ENCODE measurements at regions not wholly inside any gene's neighbourhood (a gene's known extent, or its start where the extent isn't known, plus 50 kb on each side); places are given as distances from the start of the nearest gene placed in this dataset.

- Mint-ChIP-seq H3K4me3 (no peak overlapping the region), H3K27ac (no peak overlapping the region), H3K4me1 (no peaks in the 10 kb centered on the region), H3K27me3 (ENCODE audit: low read depth in 3 of 3) (peaks cover 0 to 2% (median 0%) of the 10 kb centered on the region in 3 donors), H3K36me3 (no peaks in the 10 kb centered on the region), H3K9me3 (peaks cover 0 to 15% (median 4%) of the 10 kb centered on the region in 6 donors)
- no peak for DNase-seq
Observed at GRCh38 chr11:38498721-38499120, 1900.7 kb upstream of the RAG2 start.

DNA sequence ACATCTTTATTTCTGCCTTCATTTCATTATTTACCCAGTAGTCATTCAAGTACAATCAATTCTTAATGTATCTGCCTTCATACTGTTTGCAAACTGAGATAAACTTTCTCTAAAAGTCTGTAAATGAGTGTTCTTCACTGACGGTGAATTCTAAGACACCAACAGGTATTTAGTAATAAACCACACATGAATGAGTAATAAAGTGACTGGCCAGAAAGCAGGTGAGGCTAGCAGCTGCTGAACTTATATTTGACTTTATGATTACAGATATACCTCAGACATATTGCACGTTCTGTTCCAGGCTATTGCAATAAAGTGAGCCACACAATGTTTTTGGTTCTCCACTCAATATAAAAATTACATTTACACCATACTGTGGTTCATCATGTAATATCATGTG lies 1894.0 kb upstream of the RAG2 start:
- Mint-ChIP-seq H3K9me3 (peaks cover 0 to 26% (median 8%) of the 10 kb centered on the region in 6 donors), H3K27ac (no peak overlapping the region), H3K4me3 (no peak overlapping the region), H3K27me3 (ENCODE audit: low read depth in 3 of 3) (no peaks in the 10 kb centered on the region), H3K4me1 (no peaks in the 10 kb centered on the region), H3K36me3 (no peaks in the 10 kb centered on the region)
- DNase-seq: no peak

DNA sequence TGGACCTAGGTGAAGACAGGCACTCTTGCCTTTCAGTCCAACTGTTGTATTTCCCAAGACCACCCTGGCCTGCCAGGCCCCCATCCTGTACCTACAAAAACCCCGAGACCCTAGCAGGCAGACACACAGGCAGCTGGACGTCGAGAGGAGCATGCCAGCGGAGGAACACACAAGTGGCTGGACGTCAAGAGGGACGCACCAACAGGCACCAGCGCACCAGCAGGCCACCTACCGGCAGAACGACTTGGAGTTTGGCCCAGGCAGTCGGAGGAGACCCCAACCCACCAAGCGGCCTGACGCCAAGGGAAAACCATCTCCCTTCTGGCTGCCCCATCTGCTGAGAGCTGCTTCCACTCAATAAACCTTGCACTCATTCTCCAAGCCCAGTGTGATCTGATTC lies 1883.4 kb upstream of the RAG2 start:
- Mint-ChIP-seq H3K9me3 (peaks cover 0 to 10% (median 2%) of the 10 kb centered on the region in 6 donors), H3K4me3 (no peak overlapping the region), H3K27me3 (ENCODE audit: low read depth in 3 of 3) (peaks cover 0 to 2% (median 0%) of the 10 kb centered on the region in 3 donors), H3K36me3 (no peaks in the 10 kb centered on the region), H3K27ac (no peak overlapping the region), H3K4me1 (no peaks in the 10 kb centered on the region)
- no peak for DNase-seq

DNA sequence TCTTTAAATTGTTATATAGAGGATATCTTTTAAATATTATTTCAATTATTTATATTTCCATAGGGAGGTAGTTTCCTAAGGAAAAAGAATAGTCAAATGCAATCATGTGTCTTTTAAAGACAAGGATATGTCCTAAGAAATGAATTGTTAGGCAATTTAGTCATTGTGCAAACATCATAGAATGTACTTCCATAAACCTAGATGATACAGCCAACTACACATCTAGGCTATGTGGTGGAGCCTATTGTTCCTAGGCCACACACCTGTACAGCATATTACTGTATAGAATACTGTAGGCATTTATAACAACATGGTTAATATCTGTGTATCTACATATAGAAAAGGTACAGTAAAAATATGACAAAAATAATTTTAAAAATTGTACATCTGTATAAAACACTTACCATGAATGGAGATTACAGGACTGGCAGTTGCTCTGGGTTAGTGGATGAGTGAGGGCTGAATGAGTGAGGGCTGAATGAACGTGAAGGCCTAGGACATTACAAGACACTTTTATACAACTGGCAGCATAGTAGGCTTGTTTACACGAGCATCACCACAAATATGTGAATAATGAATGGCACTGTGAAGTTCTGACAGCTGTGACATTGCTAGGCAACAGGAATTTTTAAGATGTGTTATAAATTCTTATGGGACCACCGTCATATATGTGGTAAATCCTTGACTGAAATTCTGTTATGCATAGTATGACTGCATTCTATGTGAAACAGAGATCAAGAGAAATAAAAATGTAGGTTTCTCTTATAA lies 1879.0 kb upstream of the RAG2 start:
- Mint-ChIP-seq H3K27ac (no peak overlapping the region), H3K27me3 (ENCODE audit: low read depth in 3 of 3) (peaks cover 2 to 3% (median 2%) of the 10 kb centered on the region in 3 donors), H3K9me3 (peaks cover 0 to 8% (median 1%) of the 10 kb centered on the region in 6 donors), H3K4me1 (no peaks in the 10 kb centered on the region), H3K36me3 (no peaks in the 10 kb centered on the region), H3K4me3 (no peak overlapping the region)
- no peak for DNase-seq

GRCh38 chr11:38461751-38462150 lies 1863.7 kb upstream of the RAG2 start:
- Mint-ChIP-seq H3K27ac (no peak overlapping the region), H3K9me3 (peaks cover 0 to 18% (median 1%) of the 10 kb centered on the region in 6 donors), H3K4me1 (no peaks in the 10 kb centered on the region), H3K4me3 (no peak overlapping the region), H3K36me3 (no peaks in the 10 kb centered on the region), H3K27me3 (ENCODE audit: low read depth in 3 of 3) (peaks cover 0 to 2% (median 0%) of the 10 kb centered on the region in 3 donors)
- no peak for DNase-seq

GRCh38 chr11:38460896-38461295 lies 1862.9 kb upstream of the RAG2 start:
- Mint-ChIP-seq H3K27me3 (ENCODE audit: low read depth in 3 of 3) (peaks cover 0 to 2% (median 0%) of the 10 kb centered on the region in 3 donors), H3K36me3 (no peaks in the 10 kb centered on the region), H3K27ac (no peak overlapping the region), H3K4me1 (no peaks in the 10 kb centered on the region), H3K4me3 (no peak overlapping the region), H3K9me3 (peaks cover 0 to 14% (median 1%) of the 10 kb centered on the region in 6 donors)
- no peak for DNase-seq

DNA sequence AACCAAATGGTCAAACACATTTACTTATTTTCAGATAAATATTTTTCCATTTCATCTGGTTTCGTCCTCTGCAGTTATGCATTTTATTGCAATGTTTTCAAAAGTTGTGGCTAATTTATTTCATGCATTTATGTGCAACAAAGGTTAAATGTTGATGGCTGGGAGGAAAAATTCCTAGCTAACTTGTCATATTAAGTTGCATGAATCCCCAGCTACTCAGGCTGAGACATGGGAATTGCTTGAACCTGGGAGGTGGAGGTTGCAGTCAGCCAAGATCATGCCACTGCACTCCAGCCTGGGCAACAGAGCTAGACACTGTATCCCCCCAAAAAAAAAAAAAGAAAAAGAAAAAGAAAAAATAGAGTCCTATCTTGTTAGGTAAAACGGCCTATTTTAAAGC lies 1862.4 kb upstream of the RAG2 start:
- Mint-ChIP-seq H3K27me3 (ENCODE audit: low read depth in 3 of 3) (no peaks in the 10 kb centered on the region), H3K4me3 (no peak overlapping the region), H3K36me3 (no peaks in the 10 kb centered on the region), H3K27ac (no peak overlapping the region), H3K4me1 (no peaks in the 10 kb centered on the region), H3K9me3 (peaks cover 0 to 14% (median under 1%) of the 10 kb centered on the region in 6 donors)
- no peak for DNase-seq

- Mint-ChIP-seq H3K4me3 (no peak overlapping the region), H3K27me3 (ENCODE audit: low read depth in 3 of 3) (no peaks in the 10 kb centered on the region), H3K27ac (no peak overlapping the region), H3K4me1 (no peaks in the 10 kb centered on the region), H3K36me3 (no peaks in the 10 kb centered on the region), H3K9me3 (peaks cover 0 to 6% (median 2%) of the 10 kb centered on the region in 6 donors)
- no peak for DNase-seq
Observed at GRCh38 chr11:38456371-38456770, 1858.3 kb upstream of the RAG2 start.

DNA sequence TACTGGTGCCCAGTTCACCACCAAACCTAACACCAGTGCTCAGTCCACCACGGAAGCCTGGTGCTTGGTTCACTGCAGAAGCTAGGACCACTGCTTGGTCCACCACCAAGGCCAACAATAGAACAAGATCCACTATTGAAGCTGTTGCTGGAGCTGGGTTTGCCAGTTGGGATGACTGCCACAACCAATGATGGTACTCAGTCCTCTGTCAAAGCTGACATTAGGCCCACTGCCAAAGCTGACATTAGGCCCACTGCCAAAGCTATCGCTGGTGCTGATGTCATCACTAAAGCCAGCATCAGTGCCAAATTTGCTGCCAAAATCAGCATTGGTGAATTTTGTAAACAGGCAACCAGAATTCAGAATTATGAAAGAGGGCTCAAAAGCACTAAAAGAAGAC lies 1850.2 kb upstream of the RAG2 start:
- no peaks in the 10 kb centered on the region for H3K36me3 Mint-ChIP-seq
- H3K27ac Mint-ChIP-seq: no peak overlapping the region

GRCh38 chr11:38446336-38446735 lies 1848.3 kb upstream of the RAG2 start:
- Mint-ChIP-seq H3K4me1 (no peaks in the 10 kb centered on the region), H3K36me3 (no peaks in the 10 kb centered on the region), H3K9me3 (peaks cover 0 to 12% (median 0%) of the 10 kb centered on the region in 6 donors), H3K4me3 (no peak overlapping the region), H3K27ac (no peak overlapping the region), H3K27me3 (ENCODE audit: low read depth in 3 of 3) (peaks cover 1 to 4% (median 2%) of the 10 kb centered on the region in 3 donors)
- no peak for DNase-seq

More for the DNA sequence above, 1850.2 kb upstream of the RAG2 start:
- DNase-seq: no peak
- Mint-ChIP-seq H3K4me1 (no peaks in the 10 kb centered on the region), H3K9me3 (peaks cover 0 to 13% (median 0%) of the 10 kb centered on the region in 6 donors), H3K27me3 (ENCODE audit: low read depth in 3 of 3) (peaks cover 1 to 4% (median 2%) of the 10 kb centered on the region in 3 donors), H3K4me3 (no peak overlapping the region)

- H3K9me3 Mint-ChIP-seq: peaks cover 0 to 10% (median under 1%) of the 10 kb centered on the region in 6 donors
- no peak for DNase-seq
- H3K4me3 Mint-ChIP-seq: no peak overlapping the region
- H3K27me3 Mint-ChIP-seq (ENCODE audit: low read depth in 3 of 3): no peaks in the 10 kb centered on the region
- no peak overlapping the region for H3K27ac Mint-ChIP-seq
- H3K4me1 Mint-ChIP-seq: peaks cover 0 to 7% of the 10 kb centered on the region in 2 donors
- H3K36me3 Mint-ChIP-seq: no peaks in the 10 kb centered on the region
Observed at GRCh38 chr11:38438091-38438490, 1840.1 kb upstream of the RAG2 start.

DNA sequence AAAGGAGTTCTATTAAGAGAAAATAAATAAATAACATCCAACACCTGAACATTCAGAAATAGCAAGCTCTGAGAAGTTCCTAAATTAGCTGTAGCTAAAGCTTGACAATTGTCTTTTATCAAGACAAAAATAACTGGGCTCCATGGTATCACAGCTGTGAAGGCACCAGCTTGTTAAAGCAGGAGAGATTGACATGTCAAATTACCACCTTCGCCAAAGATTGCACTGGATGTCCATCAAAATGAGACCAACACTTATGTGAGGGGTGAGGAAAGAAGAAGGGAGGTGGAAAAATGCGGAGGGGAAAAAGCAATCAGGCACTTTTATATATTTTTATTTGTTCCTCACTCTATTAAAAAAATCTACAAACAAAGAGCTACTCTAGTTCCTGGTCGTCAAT lies 1827.5 kb upstream of the RAG2 start:
- no peaks in the 10 kb centered on the region for H3K4me1 Mint-ChIP-seq
- H3K27ac Mint-ChIP-seq: no peak overlapping the region
- peaks cover 0 to 5% (median 0%) of the 10 kb centered on the region in 6 donors for H3K9me3 Mint-ChIP-seq
- no peaks in the 10 kb centered on the region for H3K36me3 Mint-ChIP-seq
- no peak overlapping the region for H3K4me3 Mint-ChIP-seq
- no peak for DNase-seq
- peaks cover 0 to 4% (median 2%) of the 10 kb centered on the region in 3 donors for H3K27me3 Mint-ChIP-seq (ENCODE audit: low read depth in 3 of 3)

- Mint-ChIP-seq H3K27me3 (ENCODE audit: low read depth in 3 of 3) (peaks cover 0 to 4% (median 2%) of the 10 kb centered on the region in 3 donors), H3K9me3 (peaks cover 0 to 5% (median under 1%) of the 10 kb centered on the region in 6 donors), H3K4me1 (no peaks in the 10 kb centered on the region), H3K36me3 (no peaks in the 10 kb centered on the region), H3K4me3 (no peak overlapping the region), H3K27ac (no peak overlapping the region)
- no peak for DNase-seq
Observed at GRCh38 chr11:38423042-38423441, 1825.0 kb upstream of the RAG2 start.

GRCh38 chr11:38416141-38416540 lies 1818.1 kb upstream of the RAG2 start:
- H3K4me1 Mint-ChIP-seq: peaks cover 0 to 8% of the 10 kb centered on the region in 2 donors

More at GRCh38 chr11:38416141-38416540, 1818.1 kb upstream of the RAG2 start:
- Mint-ChIP-seq H3K27ac (no peak overlapping the region), H3K27me3 (ENCODE audit: low read depth in 3 of 3) (peaks cover 0 to 4% (median 4%) of the 10 kb centered on the region in 3 donors), H3K4me3 (no peak overlapping the region), H3K36me3 (peaks cover 0 to 6% (median 0%) of the 10 kb centered on the region in 3 donors), H3K9me3 (peaks cover 0 to 45% (median 2%) of the 10 kb centered on the region in 6 donors)
- no peak for DNase-seq

All from immature natural killer cell (primary cell).